NCI-H526 treated with DMSO at 0.1 percent for 48 hours (cell line): ENCODE measurements at regions not wholly inside any gene's neighbourhood (a gene's known extent, or its start where the extent isn't known, plus 50 kb on each side); places are given as distances from the start of the nearest gene placed in this dataset.
"Not testable (repeated sequence)": the region's sequence is repeated elsewhere in the genome, so short reads cannot be mapped to it uniquely, and the experiment has no call there.

Experiments used
- DNase-seq: peaks from one replicate; lab custom pipeline; 2025; lab: John Stamatoyannopoulos, UW

GRCh38 chr6:50998905-50999304, 180.2 kb downstream of the TFAP2B start:
- DNase-seq: no peak

- no peak for DNase-seq
Measured at GRCh38 chr6:51001399-51001798, 182.7 kb downstream of the TFAP2B start.

- DNase-seq: no peak
Measured at GRCh38 chr6:51004380-51004779, 185.7 kb downstream of the TFAP2B start.

- DNase-seq: no peak
Measured at GRCh38 chr6:51005779-51006178, 187.1 kb downstream of the TFAP2B start.

GRCh38 chr6:51007237-51007636, 188.6 kb downstream of the TFAP2B start:
- DNase-seq: no peak

GRCh38 chr6:51008693-51009092, 190.0 kb downstream of the TFAP2B start:
- DNase-seq: not testable (repeated sequence)

GRCh38 chr6:51013376-51013775, 194.7 kb downstream of the TFAP2B start:
- DNase-seq: no peak

GRCh38 chr6:51015394-51015793, 196.7 kb downstream of the TFAP2B start:
- no peak for DNase-seq

GRCh38 chr6:51016489-51016888, 197.8 kb downstream of the TFAP2B start:
- DNase-seq: no peak

- peak; percentile 13 for DNase-seq
Measured at GRCh38 chr6:51019806-51020205, 201.1 kb downstream of the TFAP2B start.

GRCh38 chr6:51021171-51021570, 202.5 kb downstream of the TFAP2B start:
- DNase-seq: no peak

GRCh38 chr6:51024126-51024525, 205.5 kb downstream of the TFAP2B start:
- no peak for DNase-seq

GRCh38 chr6:51025082-51025777, 206.6 kb downstream of the TFAP2B start:
- DNase-seq: no peak

GRCh38 chr6:51027283-51028065, 208.8 kb downstream of the TFAP2B start:
- no peak for DNase-seq

- DNase-seq: no peak
Measured at GRCh38 chr6:51028276-51028675, 209.6 kb downstream of the TFAP2B start.

- DNase-seq: no peak
Measured at GRCh38 chr6:51029561-51029960, 210.9 kb downstream of the TFAP2B start.

- no peak for DNase-seq
Measured at GRCh38 chr6:51045548-51045947, 226.9 kb downstream of the TFAP2B start.

- no peak for DNase-seq
Measured at GRCh38 chr6:51049288-51049982, 230.8 kb downstream of the TFAP2B start.

GRCh38 chr6:51049983-51050877, 231.6 kb downstream of the TFAP2B start:
- no peak for DNase-seq

- not testable (repeated sequence) for DNase-seq
Measured at GRCh38 chr6:51052716-51053115, 234.0 kb downstream of the TFAP2B start.

- not testable (repeated sequence) for DNase-seq
Measured at GRCh38 chr6:51055316-51055715, 236.6 kb downstream of the TFAP2B start.

GRCh38 chr6:51057296-51057695, 238.6 kb downstream of the TFAP2B start:
- DNase-seq: no peak
